AG10803 (cell line): ENCODE measurements at regions not wholly inside any gene's neighbourhood (a gene's known extent, or its start where the extent isn't known, plus 50 kb on each side); places are given as distances from the start of the nearest gene placed in this dataset.

Experiments used
- DNase-seq: peaks from one replicate; pipeline ENCODE4 v3.0.0; 2010; ENCODE audit warnings: low read depth
- H3K4me3 ChIP-seq: 2 replicates; pipeline ENCODE4 v1.5.1; 2011; ENCODE audit warnings: mild to moderate bottlenecking, low read length, control low read depth
- CTCF ChIP-seq: conservative IDR thresholded peaks from 2 replicates; pipeline ENCODE4 v1.5.1; 2011; ENCODE audit warnings: mild to moderate bottlenecking, low read length, control low read depth, inconsistent platforms

DNA sequence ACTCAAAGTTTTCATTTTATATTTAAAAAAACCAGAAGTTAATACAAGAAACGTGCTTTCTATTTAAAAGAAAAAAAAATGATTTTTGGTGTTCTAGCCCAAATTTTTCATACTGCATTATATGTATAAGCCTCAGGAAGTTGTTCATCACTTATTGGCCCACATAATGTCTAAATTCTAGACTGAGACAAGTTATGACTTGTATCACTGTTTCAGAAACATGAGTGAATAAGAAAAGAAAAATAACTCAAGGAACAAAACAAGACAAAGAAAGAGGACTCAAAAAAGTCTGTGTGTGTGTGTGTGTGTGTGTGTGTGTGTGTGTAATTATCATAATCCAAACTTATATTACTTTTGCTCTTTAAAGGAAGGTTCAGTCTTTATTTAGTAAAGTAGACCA, 929.8 kb downstream of the GALC start:
- no peak for TF ChIP-seq CTCF
- DNase-seq: no peak
- no peak overlapping the region for H3K4me3 ChIP-seq

DNA sequence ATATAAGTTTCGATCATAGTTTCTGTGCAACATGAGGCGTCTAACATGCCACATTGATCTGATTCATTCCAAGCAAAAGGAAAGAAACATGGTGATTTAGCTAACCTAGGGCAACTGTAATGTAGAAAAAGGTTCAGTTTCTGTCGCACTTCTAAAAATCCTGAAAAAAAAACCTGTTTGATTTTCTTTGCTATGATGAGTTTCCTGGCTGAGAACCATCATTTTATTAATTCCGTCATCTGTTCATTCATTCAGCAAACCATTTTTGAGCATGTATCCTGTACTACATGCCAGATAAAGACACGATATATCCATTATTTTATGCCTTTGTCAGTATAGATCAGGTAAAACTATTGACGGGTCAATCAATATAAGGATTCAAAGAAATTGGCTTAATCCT, 932.6 kb downstream of the GALC start:
- no peak for TF ChIP-seq CTCF
- no peak overlapping the region for H3K4me3 ChIP-seq

DNA sequence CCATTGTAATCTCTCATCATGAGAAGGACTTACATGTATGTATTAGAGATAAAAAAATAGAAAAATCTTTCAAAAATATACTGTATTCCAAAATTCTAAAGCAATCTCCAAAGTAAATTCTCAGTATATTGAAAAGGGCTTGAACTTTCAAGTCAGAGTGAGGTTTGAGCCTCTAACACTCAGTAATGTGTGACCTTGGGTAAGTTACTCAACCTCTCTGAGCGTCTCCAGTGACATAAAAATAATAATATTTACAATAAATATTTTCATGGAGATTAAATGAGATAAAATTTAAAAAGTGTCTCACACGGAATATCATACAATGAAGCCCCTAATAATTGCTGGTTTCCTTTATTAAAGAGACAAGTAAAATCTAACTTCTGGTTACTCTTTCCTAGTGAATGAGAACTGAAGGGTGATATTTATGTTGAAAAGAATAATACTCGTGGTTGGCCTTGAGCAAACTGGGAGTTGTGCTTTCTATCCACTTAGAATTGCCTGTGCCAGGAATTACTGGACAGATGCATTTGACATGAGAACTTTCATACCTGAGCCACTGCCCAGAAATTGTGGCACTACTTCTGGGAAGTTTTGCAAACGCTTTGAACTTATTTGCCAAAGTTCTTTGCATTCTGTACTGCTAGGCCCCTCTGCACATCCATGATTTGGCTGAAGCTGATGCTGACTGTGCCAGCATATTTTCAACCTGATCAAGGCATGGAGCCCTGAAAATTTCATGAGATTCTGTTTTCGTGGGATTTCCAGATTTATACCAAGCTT, 933.7 kb downstream of the GALC start:
- no peak overlapping the region for H3K4me3 ChIP-seq
- peak; percentile 36 for DNase-seq
- TF ChIP-seq CTCF: no peak

More for the DNA sequence above, 932.6 kb downstream of the GALC start:
- DNase-seq: no peak

GRCh38 chr14:87055007-87055406, 938.0 kb downstream of the GALC start:
- TF ChIP-seq CTCF: no peak
- no peak overlapping the region for H3K4me3 ChIP-seq
- no peak for DNase-seq

DNA sequence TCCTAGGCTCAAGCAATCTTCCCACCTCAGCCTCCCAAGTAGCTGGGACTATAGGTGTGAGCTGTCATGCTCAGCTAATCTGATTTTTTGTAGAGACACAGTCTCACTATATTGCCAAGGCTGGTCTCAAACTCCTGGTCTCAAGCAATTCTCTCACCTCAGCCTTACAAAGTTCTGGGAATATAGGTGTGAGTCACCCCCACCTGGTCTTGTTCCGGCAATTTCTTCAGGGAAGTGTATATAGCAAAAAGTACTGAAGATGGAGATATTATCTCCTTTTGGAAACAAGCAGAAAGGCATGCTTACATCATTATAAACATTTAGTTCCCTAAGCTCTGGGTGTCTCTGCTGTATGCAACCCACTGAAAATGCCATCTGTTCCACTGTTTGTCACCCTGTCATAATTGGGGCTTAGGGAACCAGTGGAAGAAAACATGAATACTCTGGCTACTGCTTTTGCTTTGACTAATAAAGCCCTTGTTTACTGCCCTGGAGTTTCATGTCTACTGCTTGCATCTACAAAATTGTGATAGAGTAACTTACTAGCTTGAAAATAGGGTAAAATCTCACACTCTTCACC, 940.2 kb downstream of the GALC start:
- no peak overlapping the region for H3K4me3 ChIP-seq
- no peak for TF ChIP-seq CTCF
- DNase-seq: no peak

DNA sequence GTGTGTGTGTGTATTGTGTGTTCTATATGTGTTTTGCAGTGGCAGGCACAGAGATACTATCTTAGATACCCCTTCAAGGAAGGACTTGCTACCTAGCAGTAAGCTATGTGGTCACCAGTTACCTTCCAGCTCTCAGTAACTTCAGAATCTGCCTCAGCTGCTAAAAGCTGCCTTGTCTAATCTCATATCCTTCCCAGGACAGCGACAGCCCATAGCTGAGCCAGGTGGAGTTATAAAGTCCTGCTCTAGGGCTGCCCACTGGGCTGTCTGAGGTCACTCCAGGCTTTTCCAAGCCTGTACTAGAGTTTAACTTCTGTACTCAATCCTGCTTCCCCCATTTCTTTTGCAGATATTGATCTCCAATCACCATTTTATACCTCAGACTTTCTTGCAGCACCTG, 942.6 kb downstream of the GALC start:
- no peak for TF ChIP-seq CTCF
- H3K4me3 ChIP-seq: no peak overlapping the region
- DNase-seq: no peak

DNA sequence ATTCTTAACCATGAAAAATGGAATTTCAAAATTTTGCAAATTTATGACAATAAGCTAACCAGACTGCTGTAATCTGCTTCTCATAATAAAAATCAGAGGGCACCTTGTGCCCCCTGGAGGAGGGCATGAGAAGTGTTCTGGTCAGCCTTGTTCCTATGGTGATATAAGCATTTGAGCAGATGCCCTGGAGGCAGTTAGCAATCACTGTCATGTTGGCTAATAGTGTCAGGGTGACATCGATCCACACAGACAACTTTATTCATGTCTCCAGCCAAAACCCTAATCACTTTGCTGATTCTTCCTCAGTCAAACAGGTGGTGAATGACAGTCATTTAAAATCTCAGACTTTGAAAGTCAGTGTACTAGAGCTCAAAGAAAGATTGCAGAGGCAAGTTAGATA, 943.0 kb downstream of the GALC start:
- TF ChIP-seq CTCF: peak; percentile 75
- DNase-seq: peak; percentile 39
- H3K4me3 ChIP-seq: no peak overlapping the region
